GM23338 (cell line): ENCODE measurements at regions not wholly inside any gene's neighbourhood (a gene's known extent, or its start where the extent isn't known, plus 50 kb on each side); places are given as distances from the start of the nearest gene placed in this dataset.

Source experiments
- ATAC-seq: fragments of 200-7000 bp; cut with Tn5 transposase; 3 replicates; pipeline ENCODE4 v1.9.1; 2020
- DNase-seq: peaks from one replicate; pipeline ENCODE4 v3.0.0-alpha.2; 2015; ENCODE audit warnings: low spot score
- H2AFZ ChIP-seq: fragments of 200-600 bp; sonication (generic); 2 replicates; pipeline ENCODE4 v1.8.0; 2016; ENCODE audit warnings: antibody characterized with exemption, mild to moderate bottlenecking, moderate library complexity
- H3F3A ChIP-seq: fragments of 200-600 bp; sonication (generic); replicated peaks from 2 replicates; pipeline ENCODE4 v1.8.0; 2017; ENCODE audit warnings: antibody characterized with exemption, mixed run types, low read depth
- H3K27ac ChIP-seq: fragments of 200-600 bp; sonication (generic); 2 replicates; pipeline ENCODE4 v1.6.1; 2016; ENCODE audit warnings: low read depth
- H3K27me3 ChIP-seq: fragments of 200-600 bp; sonication (generic); 2 replicates; pipeline ENCODE4 v1.8.0; 2016; ENCODE audit warnings: mild to moderate bottlenecking, mixed run types, moderate library complexity; ENCODE audit not compliant: insufficient read depth
- H3K36me3 ChIP-seq: fragments of 200-600 bp; sonication (generic); 2 replicates; pipeline ENCODE4 v1.8.0; 2016; ENCODE audit warnings: mild to moderate bottlenecking; ENCODE audit not compliant: insufficient read depth
- H3K4me1 ChIP-seq: fragments of 200-600 bp; sonication (generic); 2 replicates; pipeline ENCODE4 v1.8.0; 2016; ENCODE audit warnings: mild to moderate bottlenecking, moderate library complexity; ENCODE audit not compliant: insufficient read depth
- H3K4me2 ChIP-seq: fragments of 200-600 bp; sonication (generic); 2 replicates; pipeline ENCODE4 v1.7.1; 2017; ENCODE audit warnings: mixed run types
- H3K4me3 ChIP-seq: fragments of 200-600 bp; sonication (generic); 2 replicates; pipeline ENCODE4 v1.6.1; 2016; ENCODE audit warnings: mixed run types
- H3K79me2 ChIP-seq: fragments of 200-600 bp; sonication (generic); replicated peaks from 2 replicates; pipeline ENCODE4 v1.8.0; 2017; ENCODE audit warnings: mild to moderate bottlenecking; ENCODE audit not compliant: insufficient read depth
- H3K9me2 ChIP-seq: fragments of 200-600 bp; sonication (generic); 2 replicates; pipeline ENCODE4 v1.8.0; 2017; ENCODE audit not compliant: insufficient read depth
- H4K20me1 ChIP-seq: fragments of 200-600 bp; sonication (generic); replicated peaks from 2 replicates; pipeline ENCODE4 v1.8.0; 2017; ENCODE audit warnings: mild to moderate bottlenecking; ENCODE audit not compliant: insufficient read depth
- H3K27ac Mint-ChIP-seq: 2 replicates; pipeline ENCODE4 v1.8.0; 2020; ENCODE audit warnings: inconsistent platforms, mild to moderate bottlenecking, moderate library complexity, mixed read lengths
- H3K27me3 Mint-ChIP-seq: 3 replicates; pipeline ENCODE4 v1.8.0; 2022; ENCODE audit warnings: low read depth, mild to moderate bottlenecking, moderate library complexity, mixed read lengths, inconsistent platforms; ENCODE audit not compliant: insufficient read depth, poor library complexity
- H3K36me3 Mint-ChIP-seq: 3 replicates; pipeline ENCODE4 v1.8.0; 2021; ENCODE audit warnings: low read depth, mild to moderate bottlenecking, inconsistent platforms, moderate library complexity, mixed read lengths
- H3K4me1 Mint-ChIP-seq: 3 replicates; pipeline ENCODE4 v1.8.0; 2020; ENCODE audit warnings: mild to moderate bottlenecking, inconsistent platforms, mixed read lengths
- H3K4me3 Mint-ChIP-seq: 3 replicates; pipeline ENCODE4 v1.8.0; 2021; ENCODE audit warnings: moderate library complexity, mild to moderate bottlenecking, inconsistent platforms, mixed read lengths
- H3K9me3 Mint-ChIP-seq: 3 replicates; pipeline ENCODE4 v1.8.0; 2020; ENCODE audit warnings: moderate library complexity, mild to moderate bottlenecking, inconsistent platforms, mixed read lengths
- EZH2 ChIP-seq: fragments of 200-600 bp; sonication (generic); IDR thresholded peaks from one replicate; pipeline ENCODE4 v1.8.0; 2017; ENCODE audit warnings: antibody characterized with exemption, mild to moderate bottlenecking, low read depth; ENCODE audit not compliant: unreplicated experiment
- EZH2phosphoT487 ChIP-seq: fragments of 200-600 bp; sonication (generic); IDR thresholded peaks from one replicate; pipeline ENCODE4 v1.8.1; 2018; ENCODE audit warnings: antibody characterized with exemption; ENCODE audit not compliant: unreplicated experiment
- JUNB ChIP-seq: IDR thresholded peaks from one replicate; pipeline ENCODE4 v1.6.1; 2016; ENCODE audit warnings: antibody characterized with exemption; ENCODE audit not compliant: unreplicated experiment
- NANOG ChIP-seq: IDR thresholded peaks from 2 replicates; pipeline ENCODE4 v1.6.1; 2016; ENCODE audit warnings: antibody characterized with exemption, borderline replicate concordance
- STAT1 ChIP-seq: IDR thresholded peaks from one replicate; pipeline ENCODE4 v1.6.1; 2016; ENCODE audit warnings: antibody characterized with exemption; ENCODE audit not compliant: unreplicated experiment
- ZNF114 ChIP-seq: fragments of 250-450 bp; sonication (Bioruptor Pico); IDR thresholded peaks from 2 replicates; pipeline ENCODE4 v1.5.0; 2020; ENCODE audit warnings: mild to moderate bottlenecking, moderate library complexity
- ZNF331 ChIP-seq: fragments of 250-450 bp; sonication (Bioruptor Pico); IDR thresholded peaks from 2 replicates; pipeline ENCODE4 v1.5.0; 2020; ENCODE audit warnings: low read depth, mild to moderate bottlenecking, moderate library complexity
- TF ChIP-seq, protein P1 (sequence below): IDR thresholded peaks from one replicate; pipeline ENCODE4 v1.6.1; 2018; ENCODE audit warnings: antibody characterized with exemption; ENCODE audit not compliant: unreplicated experiment
- TF ChIP-seq, protein P2 (sequence below): fragments of 250-450 bp; sonication (Bioruptor Pico); IDR thresholded peaks from 2 replicates; pipeline ENCODE4 v1.5.0; 2020; ENCODE audit warnings: mild to moderate bottlenecking, moderate library complexity

DNA sequence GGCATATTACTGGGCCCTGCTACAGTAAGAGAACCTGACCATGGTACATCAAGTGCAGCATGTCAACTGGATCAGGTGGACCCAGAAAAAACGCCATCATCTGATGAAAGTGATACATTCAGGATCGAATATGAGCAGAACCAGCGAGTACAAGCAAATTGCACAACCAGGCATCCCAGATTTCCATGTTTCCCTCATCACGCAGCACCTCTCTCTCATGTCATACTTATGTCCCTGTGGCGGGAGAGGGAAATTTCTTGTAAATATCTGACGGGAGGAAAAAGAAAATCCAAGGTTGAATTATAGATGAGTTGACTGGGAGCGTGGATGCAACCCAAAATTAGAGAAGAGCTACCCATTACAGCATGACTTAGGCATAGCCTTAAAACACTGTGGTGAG is 608.5 kb upstream of the FAT1 start:
- H3K27me3 ChIP-seq: no peaks in the 10 kb centered on the region
- ATAC-seq (no peak), DNase-seq (no peak)
- H3K4me3 Mint-ChIP-seq: no peak overlapping the region
- H3K9me2 ChIP-seq: peaks cover 6% of the 10 kb centered on the region; the same call in 1 of the 2 replicates
- H3K79me2 ChIP-seq: no peaks in the 10 kb centered on the region
- no peaks in the 10 kb centered on the region for H3K36me3 ChIP-seq
- no peaks in the 10 kb centered on the region for H3K4me1 ChIP-seq
- TF ChIP-seq EZH2phosphoT487: no peak
- TF ChIP-seq, protein P1, sequence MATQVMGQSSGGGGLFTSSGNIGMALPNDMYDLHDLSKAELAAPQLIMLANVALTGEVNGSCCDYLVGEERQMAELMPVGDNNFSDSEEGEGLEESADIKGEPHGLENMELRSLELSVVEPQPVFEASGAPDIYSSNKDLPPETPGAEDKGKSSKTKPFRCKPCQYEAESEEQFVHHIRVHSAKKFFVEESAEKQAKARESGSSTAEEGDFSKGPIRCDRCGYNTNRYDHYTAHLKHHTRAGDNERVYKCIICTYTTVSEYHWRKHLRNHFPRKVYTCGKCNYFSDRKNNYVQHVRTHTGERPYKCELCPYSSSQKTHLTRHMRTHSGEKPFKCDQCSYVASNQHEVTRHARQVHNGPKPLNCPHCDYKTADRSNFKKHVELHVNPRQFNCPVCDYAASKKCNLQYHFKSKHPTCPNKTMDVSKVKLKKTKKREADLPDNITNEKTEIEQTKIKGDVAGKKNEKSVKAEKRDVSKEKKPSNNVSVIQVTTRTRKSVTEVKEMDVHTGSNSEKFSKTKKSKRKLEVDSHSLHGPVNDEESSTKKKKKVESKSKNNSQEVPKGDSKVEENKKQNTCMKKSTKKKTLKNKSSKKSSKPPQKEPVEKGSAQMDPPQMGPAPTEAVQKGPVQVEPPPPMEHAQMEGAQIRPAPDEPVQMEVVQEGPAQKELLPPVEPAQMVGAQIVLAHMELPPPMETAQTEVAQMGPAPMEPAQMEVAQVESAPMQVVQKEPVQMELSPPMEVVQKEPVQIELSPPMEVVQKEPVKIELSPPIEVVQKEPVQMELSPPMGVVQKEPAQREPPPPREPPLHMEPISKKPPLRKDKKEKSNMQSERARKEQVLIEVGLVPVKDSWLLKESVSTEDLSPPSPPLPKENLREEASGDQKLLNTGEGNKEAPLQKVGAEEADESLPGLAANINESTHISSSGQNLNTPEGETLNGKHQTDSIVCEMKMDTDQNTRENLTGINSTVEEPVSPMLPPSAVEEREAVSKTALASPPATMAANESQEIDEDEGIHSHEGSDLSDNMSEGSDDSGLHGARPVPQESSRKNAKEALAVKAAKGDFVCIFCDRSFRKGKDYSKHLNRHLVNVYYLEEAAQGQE: no peak
- no peak overlapping the region for H3K27ac ChIP-seq
- H2AFZ ChIP-seq: no peak overlapping the region
- no peak overlapping the region for H3K4me3 ChIP-seq
- H3K4me1 Mint-ChIP-seq: no peaks in the 10 kb centered on the region
- H3K9me3 Mint-ChIP-seq: no peaks in the 10 kb centered on the region
- no peak overlapping the region for H3K27ac Mint-ChIP-seq
- no peak overlapping the region for H3K4me2 ChIP-seq
- no peaks in the 10 kb centered on the region for H3F3A ChIP-seq
- no peaks in the 10 kb centered on the region for H3K36me3 Mint-ChIP-seq
- H3K27me3 Mint-ChIP-seq: no peaks in the 10 kb centered on the region
- H4K20me1 ChIP-seq: no peaks in the 10 kb centered on the region

DNA sequence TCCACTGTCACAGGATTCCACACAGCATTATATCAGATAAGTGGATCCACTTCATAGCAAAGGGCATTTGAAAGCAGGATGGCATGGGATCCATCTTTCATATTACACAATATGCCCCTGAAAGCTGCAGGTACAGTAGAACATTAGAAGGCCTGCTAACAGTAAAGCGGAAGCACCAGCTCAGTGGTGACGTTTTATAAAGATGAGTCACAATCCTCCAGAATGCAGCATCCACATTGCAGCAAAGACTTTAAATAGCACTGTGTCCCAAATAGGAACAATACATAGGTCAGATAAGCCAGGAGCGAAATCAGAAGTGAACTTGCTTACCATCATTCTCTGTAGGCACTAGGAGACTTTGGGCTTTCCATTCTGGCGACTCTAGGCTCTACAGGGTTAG is 609.5 kb upstream of the FAT1 start:
- Mint-ChIP-seq H3K27me3 (no peaks in the 10 kb centered on the region), H3K9me3 (no peaks in the 10 kb centered on the region), H3K4me3 (no peak overlapping the region), H3K36me3 (no peaks in the 10 kb centered on the region), H3K4me1 (no peaks in the 10 kb centered on the region), H3K27ac (no peak overlapping the region)
- Histone ChIP-seq H3F3A (no peaks in the 10 kb centered on the region), H4K20me1 (no peaks in the 10 kb centered on the region), H3K79me2 (no peaks in the 10 kb centered on the region), H3K4me2 (no peak overlapping the region), H3K9me2 (peaks cover 6% of the 10 kb centered on the region; the same call in 1 of the 2 replicates), H3K36me3 (no peaks in the 10 kb centered on the region), H3K4me3 (no peak overlapping the region), H3K27me3 (no peaks in the 10 kb centered on the region), H2AFZ (no peak overlapping the region), H3K27ac (no peak overlapping the region), H3K4me1 (no peaks in the 10 kb centered on the region)
- ATAC-seq: no peak
- DNase-seq: no peak
- TF ChIP-seq JUNB (no peak), NANOG (no peak), STAT1 (no peak), EZH2phosphoT487 (no peak), ZNF331 (CRISPR knock-in tag) (no peak), ZNF114 (CRISPR knock-in tag) (no peak), EZH2 (no peak)
- TF ChIP-seq, protein P2, sequence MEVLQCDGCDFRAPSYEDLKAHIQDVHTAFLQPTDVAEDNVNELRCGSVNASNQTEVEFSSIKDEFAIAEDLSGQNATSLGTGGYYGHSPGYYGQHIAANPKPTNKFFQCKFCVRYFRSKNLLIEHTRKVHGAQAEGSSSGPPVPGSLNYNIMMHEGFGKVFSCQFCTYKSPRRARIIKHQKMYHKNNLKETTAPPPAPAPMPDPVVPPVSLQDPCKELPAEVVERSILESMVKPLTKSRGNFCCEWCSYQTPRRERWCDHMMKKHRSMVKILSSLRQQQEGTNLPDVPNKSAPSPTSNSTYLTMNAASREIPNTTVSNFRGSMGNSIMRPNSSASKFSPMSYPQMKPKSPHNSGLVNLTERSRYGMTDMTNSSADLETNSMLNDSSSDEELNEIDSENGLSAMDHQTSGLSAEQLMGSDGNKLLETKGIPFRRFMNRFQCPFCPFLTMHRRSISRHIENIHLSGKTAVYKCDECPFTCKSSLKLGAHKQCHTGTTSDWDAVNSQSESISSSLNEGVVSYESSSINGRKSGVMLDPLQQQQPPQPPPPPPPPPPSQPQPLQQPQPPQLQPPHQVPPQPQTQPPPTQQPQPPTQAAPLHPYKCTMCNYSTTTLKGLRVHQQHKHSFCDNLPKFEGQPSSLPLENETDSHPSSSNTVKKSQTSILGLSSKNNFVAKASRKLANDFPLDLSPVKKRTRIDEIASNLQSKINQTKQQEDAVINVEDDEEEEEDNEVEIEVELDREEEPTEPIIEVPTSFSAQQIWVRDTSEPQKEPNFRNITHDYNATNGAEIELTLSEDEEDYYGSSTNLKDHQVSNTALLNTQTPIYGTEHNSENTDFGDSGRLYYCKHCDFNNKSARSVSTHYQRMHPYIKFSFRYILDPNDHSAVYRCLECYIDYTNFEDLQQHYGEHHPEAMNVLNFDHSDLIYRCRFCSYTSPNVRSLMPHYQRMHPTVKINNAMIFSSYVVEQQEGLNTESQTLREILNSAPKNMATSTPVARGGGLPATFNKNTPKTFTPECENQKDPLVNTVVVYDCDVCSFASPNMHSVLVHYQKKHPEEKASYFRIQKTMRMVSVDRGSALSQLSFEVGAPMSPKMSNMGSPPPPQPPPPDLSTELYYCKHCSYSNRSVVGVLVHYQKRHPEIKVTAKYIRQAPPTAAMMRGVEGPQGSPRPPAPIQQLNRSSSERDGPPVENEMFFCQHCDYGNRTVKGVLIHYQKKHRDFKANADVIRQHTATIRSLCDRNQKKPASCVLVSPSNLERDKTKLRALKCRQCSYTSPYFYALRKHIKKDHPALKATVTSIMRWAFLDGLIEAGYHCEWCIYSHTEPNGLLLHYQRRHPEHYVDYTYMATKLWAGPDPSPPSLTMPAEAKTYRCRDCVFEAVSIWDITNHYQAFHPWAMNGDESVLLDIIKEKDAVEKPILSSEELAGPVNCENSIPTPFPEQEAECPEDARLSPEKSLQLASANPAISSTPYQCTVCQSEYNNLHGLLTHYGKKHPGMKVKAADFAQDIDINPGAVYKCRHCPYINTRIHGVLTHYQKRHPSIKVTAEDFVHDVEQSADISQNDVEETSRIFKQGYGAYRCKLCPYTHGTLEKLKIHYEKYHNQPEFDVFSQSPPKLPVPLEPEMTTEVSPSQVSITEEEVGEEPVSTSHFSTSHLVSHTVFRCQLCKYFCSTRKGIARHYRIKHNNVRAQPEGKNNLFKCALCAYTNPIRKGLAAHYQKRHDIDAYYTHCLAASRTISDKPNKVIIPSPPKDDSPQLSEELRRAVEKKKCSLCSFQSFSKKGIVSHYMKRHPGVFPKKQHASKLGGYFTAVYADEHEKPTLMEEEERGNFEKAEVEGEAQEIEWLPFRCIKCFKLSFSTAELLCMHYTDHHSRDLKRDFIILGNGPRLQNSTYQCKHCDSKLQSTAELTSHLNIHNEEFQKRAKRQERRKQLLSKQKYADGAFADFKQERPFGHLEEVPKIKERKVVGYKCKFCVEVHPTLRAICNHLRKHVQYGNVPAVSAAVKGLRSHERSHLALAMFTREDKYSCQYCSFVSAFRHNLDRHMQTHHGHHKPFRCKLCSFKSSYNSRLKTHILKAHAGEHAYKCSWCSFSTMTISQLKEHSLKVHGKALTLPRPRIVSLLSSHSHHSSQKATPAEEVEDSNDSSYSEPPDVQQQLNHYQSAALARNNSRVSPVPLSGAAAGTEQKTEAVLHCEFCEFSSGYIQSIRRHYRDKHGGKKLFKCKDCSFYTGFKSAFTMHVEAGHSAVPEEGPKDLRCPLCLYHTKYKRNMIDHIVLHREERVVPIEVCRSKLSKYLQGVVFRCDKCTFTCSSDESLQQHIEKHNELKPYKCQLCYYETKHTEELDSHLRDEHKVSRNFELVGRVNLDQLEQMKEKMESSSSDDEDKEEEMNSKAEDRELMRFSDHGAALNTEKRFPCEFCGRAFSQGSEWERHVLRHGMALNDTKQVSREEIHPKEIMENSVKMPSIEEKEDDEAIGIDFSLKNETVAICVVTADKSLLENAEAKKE (CRISPR knock-in tag): no peak
- TF ChIP-seq, protein P1: no peak
